ENCODE measurements at regions not wholly inside any gene's neighbourhood (a gene's known extent, or its start where the extent isn't known, plus 50 kb on each side); places are given as distances from the start of the nearest gene placed in this dataset.

- H3K4me3 ChIP-seq (ENCODE audit: insufficient read depth, low read length, poor library complexity, severe bottlenecking), result no peak overlapping the region
- no peak overlapping the region for H2AFZ ChIP-seq (ENCODE audit: low read depth, low read length, severe bottlenecking)
- H3K9me2 ChIP-seq (replicated peaks; ENCODE audit: insufficient read depth, low read length), result no peaks in the 10 kb centered on the region
- TF ChIP-seq EZH2phosphoT487 (conservative IDR thresholded peaks at IDR 0.05; ENCODE audit: low read length), result no peak
- TF ChIP-seq, protein P1, sequence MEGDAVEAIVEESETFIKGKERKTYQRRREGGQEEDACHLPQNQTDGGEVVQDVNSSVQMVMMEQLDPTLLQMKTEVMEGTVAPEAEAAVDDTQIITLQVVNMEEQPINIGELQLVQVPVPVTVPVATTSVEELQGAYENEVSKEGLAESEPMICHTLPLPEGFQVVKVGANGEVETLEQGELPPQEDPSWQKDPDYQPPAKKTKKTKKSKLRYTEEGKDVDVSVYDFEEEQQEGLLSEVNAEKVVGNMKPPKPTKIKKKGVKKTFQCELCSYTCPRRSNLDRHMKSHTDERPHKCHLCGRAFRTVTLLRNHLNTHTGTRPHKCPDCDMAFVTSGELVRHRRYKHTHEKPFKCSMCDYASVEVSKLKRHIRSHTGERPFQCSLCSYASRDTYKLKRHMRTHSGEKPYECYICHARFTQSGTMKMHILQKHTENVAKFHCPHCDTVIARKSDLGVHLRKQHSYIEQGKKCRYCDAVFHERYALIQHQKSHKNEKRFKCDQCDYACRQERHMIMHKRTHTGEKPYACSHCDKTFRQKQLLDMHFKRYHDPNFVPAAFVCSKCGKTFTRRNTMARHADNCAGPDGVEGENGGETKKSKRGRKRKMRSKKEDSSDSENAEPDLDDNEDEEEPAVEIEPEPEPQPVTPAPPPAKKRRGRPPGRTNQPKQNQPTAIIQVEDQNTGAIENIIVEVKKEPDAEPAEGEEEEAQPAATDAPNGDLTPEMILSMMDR (IDR thresholded peaks at IDR 0.05; ENCODE audit: insufficient read depth, low read length, poor library complexity, severe bottlenecking), result no peak
- H3K27me3 ChIP-seq (ENCODE audit: low read length), result no peaks in the 10 kb centered on the region
- no peak overlapping the region for H3K9ac ChIP-seq (ENCODE audit: low read length)
- no peaks in the 10 kb centered on the region for H4K20me1 ChIP-seq (ENCODE audit: low read depth, low read length)
- H3K9me3 ChIP-seq (ENCODE audit: insufficient read depth, low read length), result no peaks in the 10 kb centered on the region
- H3K4me2 ChIP-seq (ENCODE audit: low read depth, low read length, poor library complexity, severe bottlenecking), result no peak overlapping the region
- H3F3A ChIP-seq (ENCODE audit: insufficient read depth), result no peaks in the 10 kb centered on the region
- no peaks in the 10 kb centered on the region for H3K79me2 ChIP-seq (ENCODE audit: insufficient read depth, low read length)
- H3K27ac ChIP-seq (ENCODE audit: low read depth, low read length), result no peak overlapping the region
- H3K36me3 ChIP-seq (ENCODE audit: low read length), result no peaks in the 10 kb centered on the region
These were observed 154.9 kb downstream of the OLFM1 start for GRCh38 chr9:135242406-135242805.

DNA sequence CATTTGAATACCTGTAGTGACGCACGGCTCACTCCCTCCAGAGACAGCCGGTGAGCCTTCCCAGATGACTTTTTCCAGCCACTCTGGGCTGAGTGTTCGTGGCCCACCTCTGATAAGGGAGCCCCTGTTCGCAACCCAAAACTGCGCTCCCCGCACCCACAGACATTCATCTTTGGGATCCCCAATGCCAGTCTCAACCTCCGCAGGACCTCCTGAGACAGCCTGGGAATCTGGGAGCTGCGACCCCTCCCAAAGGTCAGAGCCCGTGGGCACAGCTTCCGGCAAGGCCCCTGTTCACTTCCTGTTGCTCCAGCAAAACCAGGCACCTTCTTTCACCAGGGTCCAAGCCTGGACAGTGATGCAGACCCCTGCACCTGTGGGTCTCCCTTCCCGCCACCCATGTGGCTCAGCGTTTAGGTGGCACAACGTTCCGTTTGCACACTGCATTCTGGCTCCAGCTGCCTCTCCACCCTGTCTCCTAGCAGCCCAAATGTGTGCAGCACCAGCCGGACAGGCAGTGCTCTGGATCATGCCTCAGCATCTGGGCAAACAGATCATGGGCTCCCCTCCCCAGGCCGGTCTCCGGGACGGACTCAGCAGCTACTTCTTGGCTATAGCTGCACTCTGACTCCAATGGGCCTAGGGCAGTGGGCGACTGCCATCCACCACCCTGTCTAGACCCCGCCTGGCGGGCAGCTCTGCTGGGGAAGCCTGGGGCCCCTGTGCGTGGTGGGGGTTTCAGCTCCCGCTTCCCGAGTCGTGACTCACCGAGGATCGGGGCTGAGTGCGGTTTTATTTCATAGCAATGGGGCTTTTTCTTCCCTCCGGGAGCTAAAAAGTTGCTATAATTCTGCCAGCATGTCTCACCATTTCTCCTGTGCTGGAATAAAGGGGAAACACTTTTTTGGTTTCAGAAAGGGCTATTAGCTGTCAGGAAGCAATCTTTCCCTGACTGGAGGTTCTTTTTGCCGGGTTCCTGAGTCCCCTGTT lies 156.0 kb downstream of the OLFM1 start:
- H3K4me3 ChIP-seq (ENCODE audit: insufficient read depth, low read length, poor library complexity, severe bottlenecking), result no peak overlapping the region
- no peak overlapping the region for H3K27ac ChIP-seq (ENCODE audit: low read depth, low read length)
- H3K9me3 ChIP-seq (ENCODE audit: insufficient read depth, low read length), result no peaks in the 10 kb centered on the region
- no peaks in the 10 kb centered on the region for H3K36me3 ChIP-seq (ENCODE audit: low read length)
- no peaks in the 10 kb centered on the region for H3K9me2 ChIP-seq (replicated peaks; ENCODE audit: insufficient read depth, low read length)
- no peak overlapping the region for H2AFZ ChIP-seq (ENCODE audit: low read depth, low read length, severe bottlenecking)
- no peak overlapping the region for H3K9ac ChIP-seq (ENCODE audit: low read length)
- no peaks in the 10 kb centered on the region for H3K27me3 ChIP-seq (ENCODE audit: low read length)
- no peaks in the 10 kb centered on the region for H3F3A ChIP-seq (ENCODE audit: insufficient read depth)
- no peak overlapping the region for H3K4me2 ChIP-seq (ENCODE audit: low read depth, low read length, poor library complexity, severe bottlenecking)
- no peaks in the 10 kb centered on the region for H4K20me1 ChIP-seq (ENCODE audit: low read depth, low read length)
- no peak for TF ChIP-seq EZH2phosphoT487 (conservative IDR thresholded peaks at IDR 0.05; ENCODE audit: low read length)
- TF ChIP-seq, protein P1 (IDR thresholded peaks at IDR 0.05; ENCODE audit: insufficient read depth, low read length, poor library complexity, severe bottlenecking), result no peak
- H3K79me2 ChIP-seq (ENCODE audit: insufficient read depth, low read length), result no peaks in the 10 kb centered on the region

DNA sequence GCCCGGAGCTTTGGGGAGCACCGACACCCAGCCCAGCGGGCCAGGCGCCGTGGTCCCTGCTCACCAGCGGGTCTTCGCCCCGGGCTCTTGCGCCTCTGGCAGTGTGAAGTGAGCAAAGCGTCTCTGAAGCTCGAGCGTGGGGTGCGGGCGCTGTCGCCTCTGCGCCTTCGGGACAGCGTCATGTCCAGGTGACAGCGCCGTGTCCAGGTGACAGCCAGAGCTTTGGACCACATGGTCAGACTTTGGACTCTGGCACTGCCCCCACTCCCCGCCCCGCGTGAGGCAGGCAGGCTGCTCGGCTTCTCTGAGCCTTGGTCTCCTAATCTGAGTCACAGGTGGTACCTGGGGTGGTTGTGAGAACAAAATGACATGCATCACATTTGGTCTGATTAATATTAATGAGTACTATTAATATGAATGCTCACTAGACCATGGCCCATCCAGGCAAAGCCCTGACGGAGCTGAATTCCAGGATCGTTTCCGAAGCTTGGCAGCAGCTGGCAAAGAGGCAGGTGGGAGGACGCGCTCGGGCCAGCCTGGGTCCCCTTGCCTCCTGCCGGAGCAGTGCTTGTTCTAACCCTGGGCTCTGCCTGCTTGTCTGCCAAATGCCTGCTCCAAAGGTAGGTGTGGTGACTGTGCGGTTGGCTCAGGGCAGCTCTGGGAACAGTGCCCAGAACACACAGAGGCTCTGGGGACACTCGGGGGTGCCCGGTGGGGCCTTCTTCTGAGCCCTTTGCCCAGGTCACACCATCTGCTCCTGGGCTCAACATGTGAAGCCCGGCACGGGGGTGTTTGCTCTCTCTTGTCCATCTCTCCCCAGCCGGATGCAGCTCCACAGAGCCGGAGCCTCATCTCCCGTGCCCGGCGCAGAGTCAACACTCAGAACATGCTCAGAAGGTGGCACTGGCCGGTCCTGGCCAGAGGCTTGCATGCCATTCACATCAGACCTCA lies 157.1 kb downstream of the OLFM1 start:
- TF ChIP-seq EZH2phosphoT487 (conservative IDR thresholded peaks at IDR 0.05; ENCODE audit: low read length), result no peak
- TF ChIP-seq, protein P1 (IDR thresholded peaks at IDR 0.05; ENCODE audit: insufficient read depth, low read length, poor library complexity, severe bottlenecking), result no peak

More for the DNA sequence above, 157.1 kb downstream of the OLFM1 start:
- Histone ChIP-seq H3K27me3 (ENCODE audit: low read length) (no peaks in the 10 kb centered on the region), H3K4me3 (ENCODE audit: insufficient read depth, low read length, poor library complexity, severe bottlenecking) (no peak overlapping the region), H4K20me1 (ENCODE audit: low read depth, low read length) (no peaks in the 10 kb centered on the region), H3K36me3 (ENCODE audit: low read length) (no peaks in the 10 kb centered on the region), H3K9me2 (replicated peaks; ENCODE audit: insufficient read depth, low read length) (no peaks in the 10 kb centered on the region), H3F3A (ENCODE audit: insufficient read depth) (no peaks in the 10 kb centered on the region), H2AFZ (ENCODE audit: low read depth, low read length, severe bottlenecking) (no peak overlapping the region), H3K9ac (ENCODE audit: low read length) (no peak overlapping the region), H3K9me3 (ENCODE audit: insufficient read depth, low read length) (no peaks in the 10 kb centered on the region), H3K79me2 (ENCODE audit: insufficient read depth, low read length) (no peaks in the 10 kb centered on the region), H3K27ac (ENCODE audit: low read depth, low read length) (no peak overlapping the region), H3K4me2 (ENCODE audit: low read depth, low read length, poor library complexity, severe bottlenecking) (no peak overlapping the region)
